GM04504 (cell line): ENCODE measurements at regions not wholly inside any gene's neighbourhood (a gene's known extent, or its start where the extent isn't known, plus 50 kb on each side); places are given as distances from the start of the nearest gene placed in this dataset.

ENCODE experiments used
- DNase-seq: peaks from one replicate; pipeline ENCODE4 v3.0.0-alpha.2; 2012; ENCODE audit warnings: low read depth

DNA sequence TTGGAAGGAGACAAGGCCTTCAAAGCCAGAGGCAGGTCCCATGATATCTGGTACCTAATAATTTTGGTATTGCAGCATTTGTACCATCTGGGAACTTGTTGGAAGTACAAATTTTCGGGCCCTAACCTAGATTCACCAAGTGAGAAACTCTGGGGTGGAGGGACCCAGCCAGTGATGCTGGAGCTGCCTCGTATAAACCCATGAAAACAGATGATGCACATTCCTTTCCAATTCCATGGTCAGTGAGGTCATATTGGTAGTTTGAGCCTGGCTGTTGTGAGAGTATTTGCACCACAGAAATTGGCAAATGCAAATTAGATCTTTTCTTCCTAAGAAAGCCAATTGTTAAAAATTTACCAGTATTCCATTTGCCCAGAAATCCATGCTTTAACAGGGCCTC is 269.6 kb upstream of the PLXNA2 start:
- no peak for DNase-seq

- DNase-seq = no peak
Measured at GRCh38 chr1:208515129-208515528, 270.9 kb upstream of the PLXNA2 start.

DNA sequence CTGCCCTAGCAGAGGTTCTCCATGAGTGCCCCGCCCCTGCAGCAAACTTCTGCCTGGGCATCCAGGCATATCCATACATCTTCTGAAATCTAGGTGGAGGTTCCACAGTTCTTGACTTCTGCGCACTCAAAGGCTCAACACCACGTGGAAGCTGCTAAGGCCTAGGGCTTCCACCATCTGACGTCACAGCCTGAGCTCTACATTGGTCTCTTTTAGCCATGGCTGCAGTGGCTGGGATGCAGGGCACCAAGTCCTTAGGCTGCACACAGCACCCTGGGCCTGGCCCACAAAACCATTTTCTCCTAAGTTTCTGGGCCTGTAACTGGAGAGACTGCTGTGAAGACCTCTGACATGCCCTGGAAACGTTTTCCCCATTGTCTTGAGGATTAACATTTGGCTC is 272.6 kb upstream of the PLXNA2 start:
- no peak for DNase-seq

- DNase-seq = no peak
Measured at GRCh38 chr1:208520438-208521099, 276.4 kb upstream of the PLXNA2 start.

- no peak for DNase-seq
Measured at GRCh38 chr1:208521534-208521933, 277.4 kb upstream of the PLXNA2 start.

- DNase-seq = no peak
Measured at GRCh38 chr1:208523007-208523406, 278.8 kb upstream of the PLXNA2 start.

DNA sequence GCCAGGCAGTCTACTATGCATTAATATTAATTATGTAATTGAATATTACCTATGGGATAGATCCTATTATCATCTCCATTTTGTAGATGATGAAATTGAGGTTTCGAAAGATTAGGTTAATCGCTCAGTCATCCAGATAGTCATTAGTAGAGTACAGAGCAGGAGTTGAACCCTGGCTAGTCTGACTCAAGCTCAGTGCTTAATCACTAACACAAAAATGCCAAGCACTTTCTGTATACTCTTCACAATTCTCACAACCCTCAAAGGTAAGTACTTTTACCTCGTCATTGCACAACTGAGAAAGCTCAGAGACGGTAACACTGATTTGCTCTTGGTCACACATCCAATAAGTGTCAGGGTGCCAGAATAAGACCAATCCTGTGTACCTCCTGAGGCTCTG is 280.2 kb upstream of the PLXNA2 start:
- DNase-seq = no peak

- DNase-seq = no peak
Measured at GRCh38 chr1:208524925-208525324, 280.7 kb upstream of the PLXNA2 start.

DNA sequence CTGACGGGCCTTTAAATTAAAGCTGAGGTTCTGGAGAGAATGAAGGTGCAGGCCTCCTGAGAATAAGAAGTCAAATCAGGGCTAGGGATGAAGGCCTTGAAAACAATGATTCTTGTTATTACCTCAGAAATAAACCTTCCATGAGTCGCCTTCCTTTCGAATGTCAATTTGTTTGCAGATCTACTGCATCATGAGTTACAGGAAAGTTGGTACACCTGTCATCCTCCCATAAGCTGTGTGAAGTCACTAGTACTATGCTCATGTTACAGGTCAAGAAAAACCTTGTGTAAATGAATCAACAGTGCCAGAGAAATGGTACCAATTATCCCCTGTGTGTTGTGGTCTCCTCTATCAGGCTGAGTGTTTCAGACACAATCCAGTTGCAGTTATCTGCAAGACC is 281.2 kb upstream of the PLXNA2 start:
- DNase-seq = no peak

DNA sequence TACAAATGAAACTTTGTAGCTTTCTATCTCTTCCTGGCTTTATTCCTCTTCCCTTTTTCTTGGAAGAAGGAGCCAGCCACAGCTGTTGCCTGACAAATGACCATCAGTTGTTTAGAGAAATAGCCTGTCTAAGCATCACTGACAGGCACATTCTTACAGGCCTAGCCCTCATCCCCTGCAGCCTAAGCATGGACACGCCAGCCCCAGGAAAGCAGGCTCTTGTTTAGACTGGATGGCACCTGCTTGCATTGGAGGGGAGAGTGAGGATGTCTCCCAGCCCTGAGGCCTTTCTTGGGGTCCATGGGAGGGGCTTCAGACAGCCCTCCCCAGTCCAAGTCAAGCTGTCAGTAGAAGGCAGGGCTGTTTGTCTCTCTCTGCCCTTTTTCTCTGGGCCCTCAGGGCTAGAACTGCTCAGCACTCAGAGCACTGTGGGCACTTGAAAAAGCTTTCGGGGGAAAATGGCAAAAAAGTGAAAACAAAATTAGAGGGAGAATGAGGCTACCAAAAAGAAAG is 282.5 kb upstream of the PLXNA2 start:
- no peak for DNase-seq

DNA sequence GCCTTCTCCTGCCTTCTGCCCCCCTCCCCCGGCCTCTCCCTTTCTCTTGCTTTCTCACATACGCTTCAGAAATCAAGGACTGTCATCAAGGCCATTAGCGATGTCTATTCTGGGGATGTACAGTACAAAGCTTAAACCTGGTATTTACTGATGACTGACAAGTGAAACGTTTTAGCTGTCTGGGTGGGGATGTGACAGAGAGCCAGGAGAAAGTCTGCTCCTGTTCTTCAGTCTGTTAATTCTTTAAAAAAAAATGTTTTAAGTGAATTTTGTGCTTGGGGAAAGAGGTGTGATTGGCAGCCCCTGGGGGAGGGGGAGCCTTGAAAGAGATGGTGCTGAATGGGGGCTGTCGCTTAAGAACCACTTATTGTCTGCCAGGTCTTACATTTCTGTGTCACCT is 283.0 kb upstream of the PLXNA2 start:
- no peak for DNase-seq

DNA sequence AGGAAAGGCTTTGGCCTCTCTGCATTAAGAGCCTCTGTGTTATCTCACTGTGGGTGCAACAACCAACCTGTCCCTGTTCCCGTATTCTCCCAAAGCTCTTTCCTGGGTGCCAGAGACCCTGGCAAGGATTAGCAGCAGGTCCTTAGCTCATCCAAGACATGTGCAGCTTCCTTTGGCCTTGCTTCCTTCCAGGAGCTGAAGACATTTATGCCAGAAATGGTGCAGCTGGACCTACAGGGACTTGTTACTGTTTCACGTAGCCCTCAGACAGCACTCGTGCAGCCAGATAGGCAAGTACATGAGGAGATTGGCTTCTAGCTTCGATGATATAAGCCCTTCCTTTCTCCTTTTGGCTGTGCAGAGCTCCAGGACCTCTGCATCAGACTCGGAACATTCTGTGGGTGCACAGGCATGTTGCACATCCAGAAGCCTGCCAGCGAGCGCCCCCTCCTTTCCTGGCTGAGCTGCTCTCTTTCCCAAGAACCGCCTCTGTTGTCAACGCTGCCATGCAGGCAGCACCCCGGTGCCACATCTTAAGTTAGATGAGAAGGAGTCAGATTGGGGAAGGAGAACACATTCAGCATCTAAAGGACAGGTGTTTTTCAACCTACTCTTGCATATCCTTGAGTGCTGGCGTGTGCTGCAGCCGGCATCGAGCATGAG is 284.5 kb upstream of the PLXNA2 start:
- no peak for DNase-seq

DNA sequence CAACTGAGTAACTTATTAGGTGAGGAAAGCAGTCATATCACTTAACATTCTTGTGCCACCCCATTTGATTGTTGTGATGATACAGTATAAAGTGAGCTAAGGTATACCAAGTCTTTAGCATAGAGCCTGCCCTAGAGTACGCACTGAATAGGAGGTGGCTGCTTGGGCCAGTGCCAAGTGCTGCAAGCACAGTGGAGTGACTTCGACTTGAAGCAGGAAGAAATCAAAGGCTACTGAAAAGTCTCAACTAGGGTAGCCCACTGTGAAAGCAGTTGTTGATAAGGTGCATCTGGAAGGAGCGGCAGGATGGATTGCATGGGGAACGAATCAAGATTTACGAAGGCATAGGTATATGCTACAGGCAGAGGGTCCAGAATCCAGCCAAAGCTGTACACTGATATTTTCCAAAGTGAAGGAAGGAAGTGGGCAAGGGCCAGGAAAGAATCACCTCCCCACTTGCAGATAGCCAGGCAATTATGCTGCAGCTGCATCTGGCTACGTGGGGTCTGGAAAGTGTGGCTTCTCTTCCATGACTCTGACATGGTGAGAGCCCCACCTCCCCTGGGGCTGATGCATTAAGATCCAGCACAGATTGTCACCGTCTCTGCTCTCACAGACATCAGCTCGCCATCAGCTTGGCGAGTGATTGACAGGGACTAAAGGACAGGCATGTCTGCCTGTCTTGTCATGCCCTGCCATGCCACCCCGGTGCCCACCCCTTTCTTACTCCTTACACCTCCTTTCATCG is 287.0 kb upstream of the PLXNA2 start:
- DNase-seq = no peak

DNA sequence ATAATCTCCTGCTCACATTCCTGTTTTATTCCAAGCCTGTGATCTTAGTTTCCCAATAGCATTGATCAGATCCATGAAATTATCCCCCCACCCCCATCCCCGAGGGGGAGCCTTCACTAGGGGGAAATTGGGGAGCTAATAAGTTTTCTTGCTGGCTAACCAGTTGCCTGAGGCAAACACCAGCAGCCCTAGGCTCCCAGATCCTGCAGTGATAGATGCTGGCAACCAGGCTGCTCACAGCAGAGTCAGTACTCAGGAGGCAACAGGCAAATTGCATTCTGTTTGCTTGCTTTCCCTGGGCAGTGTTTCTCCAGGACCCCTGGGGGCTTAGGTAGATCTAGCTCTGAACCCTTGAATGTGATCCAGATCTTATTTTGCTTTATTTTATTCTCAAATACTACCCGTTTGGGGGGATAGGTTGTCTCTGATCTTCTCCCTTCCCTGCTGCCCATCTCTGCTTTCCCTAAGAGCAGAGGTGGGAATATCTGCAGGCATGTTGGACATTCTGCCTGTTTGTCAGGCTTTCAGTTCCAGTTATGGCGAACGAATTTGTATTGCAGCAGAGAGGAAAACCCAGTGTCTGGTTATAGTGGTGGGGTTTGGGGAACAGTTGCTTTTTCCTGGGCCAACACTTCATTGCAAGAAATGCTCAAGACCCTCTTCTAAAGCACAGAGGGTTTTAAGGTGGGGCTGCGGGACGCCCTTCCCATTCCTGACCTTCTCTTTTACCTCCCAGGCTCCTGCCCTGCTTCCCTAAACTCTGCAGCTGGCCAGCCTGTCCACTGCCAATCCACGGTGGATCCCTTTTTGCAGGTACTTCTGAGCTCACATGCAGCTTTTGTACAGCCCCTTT is 289.8 kb upstream of the PLXNA2 start:
- DNase-seq = no peak

DNA sequence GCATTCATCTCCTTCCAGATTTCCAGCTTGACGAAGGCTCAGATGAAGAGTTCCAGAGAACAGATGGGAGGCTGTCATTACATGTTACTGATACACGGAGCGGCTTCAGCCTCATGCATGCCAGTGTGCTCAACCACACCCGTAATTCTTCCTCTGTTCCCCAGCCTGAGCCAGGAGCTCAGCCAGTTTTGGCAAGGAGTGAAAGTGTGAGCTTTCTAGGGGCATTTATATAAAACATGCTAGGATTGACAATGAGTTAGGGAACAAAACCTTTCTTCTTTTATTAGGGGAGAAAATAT is 290.4 kb upstream of the PLXNA2 start:
- DNase-seq = no peak

DNA sequence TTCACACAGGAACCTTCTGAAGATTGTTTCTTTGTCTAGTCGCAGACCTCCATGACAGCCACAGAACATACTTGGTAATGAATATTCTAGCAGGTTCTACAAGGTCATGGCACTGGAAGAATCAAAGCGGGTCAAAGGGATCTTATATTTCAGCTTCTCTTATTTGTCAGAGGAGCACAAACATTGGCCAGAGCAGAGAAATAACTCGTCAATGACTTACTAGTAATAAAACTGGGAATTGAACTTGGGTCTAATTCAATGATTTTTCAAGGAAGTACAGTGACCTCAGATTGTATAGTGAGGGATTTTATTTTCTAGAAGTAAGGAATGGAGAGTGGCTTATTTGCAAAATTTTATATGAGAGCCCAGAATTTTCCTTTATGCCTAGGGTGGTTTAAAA is 290.8 kb upstream of the PLXNA2 start:
- DNase-seq = no peak

GRCh38 chr1:208535511-208535910 is 291.3 kb upstream of the PLXNA2 start:
- no peak for DNase-seq

- DNase-seq = no peak
Measured at GRCh38 chr1:208536212-208536611, 292.0 kb upstream of the PLXNA2 start.

GRCh38 chr1:208537198-208537597 is 293.0 kb upstream of the PLXNA2 start:
- DNase-seq = no peak

- DNase-seq = no peak
Measured at GRCh38 chr1:208538078-208538477, 293.9 kb upstream of the PLXNA2 start.

DNA sequence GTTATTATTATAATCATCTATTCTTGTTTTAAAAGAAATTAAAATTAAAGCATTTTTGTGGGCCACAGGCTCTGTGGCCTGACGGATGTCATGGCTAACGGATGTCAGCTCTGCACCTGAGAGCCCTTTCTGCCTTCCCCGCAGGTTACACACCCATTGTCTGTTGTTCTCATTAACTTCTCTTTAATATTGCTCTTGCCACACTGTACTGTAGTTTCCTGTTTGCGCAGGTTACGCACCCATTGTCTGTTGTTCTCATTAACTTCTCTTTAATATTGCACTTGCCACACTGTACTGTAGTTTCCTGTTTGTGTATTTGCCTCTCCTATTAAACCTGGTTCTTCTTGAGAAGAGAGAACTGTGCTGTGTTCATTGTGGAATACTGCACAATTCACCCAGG is 294.4 kb upstream of the PLXNA2 start:
- no peak for DNase-seq

- no peak for DNase-seq
Measured at GRCh38 chr1:208540724-208541123, 296.5 kb upstream of the PLXNA2 start.
